Ramos (cell line): ENCODE measurements at regions not wholly inside any gene's neighbourhood (a gene's known extent, or its start where the extent isn't known, plus 50 kb on each side); places are given as distances from the start of the nearest gene placed in this dataset.
"Not testable (repeated sequence)": the region's sequence is repeated elsewhere in the genome, so short reads cannot be mapped to it uniquely, and the experiment has no call there.

Experiments used
- in situ Hi-C: fragments of 300-500 bp; cut with MboI; formaldehyde crosslinking; loops from one replicate; pipeline ENCODE4 v1.14.3; 2022; ENCODE audit warnings: low sequenced_read_pairs; ENCODE audit not compliant: unreplicated experiment

GRCh38 chr17:20930081-20930760 lies 112.6 kb downstream of the USP22 start:
- in situ Hi-C loops, result no loop called here

DNA sequence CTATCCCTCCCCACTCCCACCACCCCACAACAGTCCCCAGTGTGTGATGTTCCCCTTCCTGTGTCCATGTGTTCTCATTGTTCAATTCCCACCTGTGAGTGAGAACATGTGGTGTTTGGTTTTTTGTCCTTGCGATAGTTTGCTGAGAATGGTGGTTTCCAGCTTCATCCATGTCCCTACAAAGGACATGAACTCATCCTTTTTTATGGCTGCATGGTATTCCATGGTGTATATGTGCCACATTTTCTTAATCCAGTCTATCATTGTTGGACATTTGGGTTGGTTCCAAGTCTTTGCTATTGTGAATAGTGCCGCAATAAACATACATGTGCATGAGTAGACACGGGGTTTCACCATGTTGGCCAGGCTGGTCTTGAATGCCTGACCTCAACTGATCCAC lies 109.8 kb downstream of the USP22 start:
- in situ Hi-C loops, result not testable (repeated sequence)

DNA sequence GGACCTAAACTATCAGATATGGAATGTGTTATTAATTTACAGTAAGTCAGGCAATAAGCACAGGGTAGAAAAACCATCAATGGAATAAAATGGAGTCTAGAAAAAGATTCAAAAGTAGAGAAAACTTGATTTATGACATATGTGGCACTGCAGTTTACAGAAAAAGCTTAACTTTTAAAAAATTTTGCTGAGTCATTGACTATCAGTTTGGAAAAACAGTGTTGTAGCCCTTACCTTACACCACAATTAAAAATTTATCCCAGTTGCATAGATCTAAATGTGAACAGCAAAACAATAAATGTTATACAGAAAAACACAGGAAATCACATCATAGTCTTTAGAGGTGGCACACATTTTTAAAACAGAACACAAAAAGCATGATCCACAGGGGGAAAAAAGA lies 108.5 kb downstream of the USP22 start:
- in situ Hi-C loops, result no loop called here

- in situ Hi-C loops, result no loop called here
Observed at GRCh38 chr17:20935740-20936139, 107.1 kb downstream of the USP22 start.

DNA sequence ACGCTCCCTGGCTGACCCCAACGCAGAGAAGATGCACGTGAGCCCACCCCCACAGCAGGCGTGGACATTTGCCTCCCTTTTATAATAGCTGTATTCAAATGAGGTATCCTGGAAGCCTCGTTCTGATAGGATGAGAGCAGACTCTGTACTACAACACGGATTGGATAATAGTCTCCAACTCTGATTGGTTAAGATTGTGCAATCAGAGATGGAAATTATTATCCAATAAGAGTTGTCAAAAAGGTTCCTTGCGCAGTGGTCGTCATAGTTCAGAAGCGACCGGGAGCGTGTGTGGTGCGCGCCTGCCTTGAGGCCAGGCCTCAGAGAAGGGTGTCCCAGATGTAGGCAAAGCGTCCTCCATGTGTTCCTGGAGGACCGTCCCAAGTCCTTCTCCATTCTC lies 104.6 kb downstream of the USP22 start:
- in situ Hi-C loops, result no loop called here

DNA sequence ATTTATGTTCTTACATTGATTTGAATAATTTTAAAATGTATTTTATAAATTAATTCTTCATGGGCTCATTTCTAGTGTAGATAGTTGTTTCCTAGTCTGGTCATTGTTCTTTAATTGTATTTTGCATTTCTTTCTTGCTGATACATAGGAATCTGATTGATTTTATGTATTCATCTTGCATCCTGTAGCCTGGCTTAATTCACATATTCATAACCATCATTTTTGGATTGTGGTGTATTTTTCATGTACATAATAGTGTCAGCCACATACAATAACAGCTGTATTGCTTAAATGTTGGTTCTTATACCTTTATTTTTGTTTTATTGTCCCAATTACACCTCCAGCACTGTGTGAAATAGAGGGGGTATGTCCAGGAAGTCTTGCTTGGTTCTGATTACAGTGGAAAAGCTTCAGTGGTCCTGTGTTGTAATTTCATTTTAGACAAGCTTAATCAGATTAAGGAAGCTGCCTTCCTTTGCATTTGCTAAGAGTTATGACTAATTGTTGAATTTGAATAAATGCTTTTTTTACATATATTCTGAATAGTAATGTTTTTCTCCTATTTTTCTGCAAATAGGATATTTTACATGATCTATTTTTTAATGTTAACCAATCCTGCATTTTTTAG lies 103.7 kb downstream of the USP22 start:
- in situ Hi-C loops, result no loop called here

DNA sequence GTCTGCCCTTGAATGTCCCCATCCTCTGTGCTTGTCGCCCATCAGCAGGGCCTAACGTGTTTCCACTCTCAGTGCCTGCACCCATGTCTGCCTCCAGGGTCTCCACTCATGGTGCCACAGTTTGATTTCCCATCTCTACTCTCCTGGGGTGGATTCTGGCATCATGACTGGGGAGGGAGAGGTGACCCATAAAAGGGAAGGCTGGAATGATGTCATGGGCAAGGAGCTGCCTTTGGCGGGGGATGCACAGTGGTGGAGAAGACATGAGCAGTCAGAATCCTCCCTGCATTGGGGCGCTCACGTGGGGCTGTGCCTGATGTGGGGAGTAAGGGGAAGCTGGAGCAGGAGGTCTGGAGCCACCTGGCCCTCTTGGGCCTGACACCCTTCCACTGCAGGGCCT lies 100.9 kb downstream of the USP22 start:
- in situ Hi-C loops, result no loop called here

GRCh38 chr17:20944014-20944865 lies 98.6 kb downstream of the USP22 start:
- in situ Hi-C loops, result no loop called here

GRCh38 chr17:20947708-20948107 lies 95.1 kb downstream of the USP22 start:
- in situ Hi-C loops, result not testable (repeated sequence)

GRCh38 chr17:20948984-20949777 lies 93.6 kb downstream of the USP22 start:
- in situ Hi-C loops, result no loop called here
